H1 (cell line): ENCODE measurements at regions not wholly inside any gene's neighbourhood (a gene's known extent, or its start where the extent isn't known, plus 50 kb on each side); places are given as distances from the start of the nearest gene placed in this dataset.

ENCODE experiments used
- BCL11A ChIP-seq, 2 experiments: IDR thresholded peaks; one replicate each; pipeline ENCODE4 v1.6.1; 2011; ENCODE audit warnings: low read depth in 2 of 2, low read length in 2 of 2, mild to moderate bottlenecking in 2 of 2
- CHD2 ChIP-seq: IDR thresholded peaks from 2 replicates; pipeline ENCODE4 v1.6.1; 2012; ENCODE audit warnings: low read length, improper control_type of control experiment
- CHD7 ChIP-seq: fragments of 300-600 bp; sonication (generic); IDR thresholded peaks from 2 replicates; pipeline ENCODE4 v1.7.1; 2012; ENCODE audit warnings: low read length, moderate library complexity, mild to moderate bottlenecking, inconsistent platforms; ENCODE audit not compliant: insufficient replicate concordance
- EP300 ChIP-seq, 2 experiments: IDR thresholded peaks; 1 replicate in 1 of 2; 2 replicates in 1 of 2; pipeline ENCODE4 v1.6.1; 2011 to 2012; ENCODE audit warnings: low read depth in 2 of 2, low read length in 2 of 2, mild to moderate bottlenecking in 2 of 2, borderline replicate concordance in 1 of 2, inconsistent platforms in 1 of 2, moderate library complexity in 1 of 2
- TEAD4 ChIP-seq: IDR thresholded peaks from 2 replicates; pipeline ENCODE4 v1.6.1; 2012; ENCODE audit warnings: low read depth, low read length, inconsistent platforms, mixed read lengths

GRCh38 chr4:135124196-135124595 lies 922.6 kb upstream of the PABPC4L start (continued):
- no peak for TF ChIP-seq CHD7
- TF ChIP-seq BCL11A (IDR thresholded peaks at IDR 0.05; ENCODE audit: low read depth in 2 of 2, low read length in 2 of 2) = no peak
- TF ChIP-seq TEAD4 = no peak
- no peak for TF ChIP-seq EP300 (IDR thresholded peaks at IDR 0.05; ENCODE audit: borderline replicate concordance in 1 of 2, low read depth in 2 of 2, low read length in 2 of 2)
- TF ChIP-seq CHD2 = no peak
- TF ChIP-seq, all 59 proteins: peak for 0
